ENCODE measurements at regions not wholly inside any gene's neighbourhood (a gene's known extent, or its start where the extent isn't known, plus 50 kb on each side); places are given as distances from the start of the nearest gene placed in this dataset.

GRCh38 chr2:176552501-176553135, 283.4 kb downstream of the MTX2 start:
- Histone ChIP-seq H4K20me1 (ENCODE audit: insufficient read depth, low read length) (no peaks in the 10 kb centered on the region), H3K4me2 (ENCODE audit: low read length) (no peak overlapping the region), H2AFZ (ENCODE audit: low read length) (no peak overlapping the region), H3K36me3 (ENCODE audit: insufficient read depth, low read length) (no peaks in the 10 kb centered on the region), H3K4me3 (ENCODE audit: low read depth, low read length, poor library complexity, severe bottlenecking) (no peak overlapping the region), H3K79me2 (ENCODE audit: insufficient read depth, low read depth, low read length) (no peaks in the 10 kb centered on the region), H3K4me1 (ENCODE audit: insufficient read depth, low read length, poor library complexity, severe bottlenecking) (peaks cover 6% of the 10 kb centered on the region), H3K27ac (ENCODE audit: low read depth, low read length, poor library complexity, severe bottlenecking) (no peak overlapping the region), H3K9me3 (ENCODE audit: low read length) (no peaks in the 10 kb centered on the region), H3K9me2 (ENCODE audit: insufficient read depth, low read length) (no peaks in the 10 kb centered on the region)
- BruUV-seq (replicated peaks) = no TSS peak
- ChIA-PET POLR2A (interaction anchor here (0.8 kb wide), 1 partner anchor 67 kb away, joined by 3 read pairs; no protein-coding TSS in a partner anchor), CTCF (ENCODE audit: unreplicated experiment) (no interaction called here)
- TF ChIP-seq EZH2phosphoT487 (IDR thresholded peaks at IDR 0.05; ENCODE audit: borderline replicate concordance, low read depth, low read length) = no peak
- TF ChIP-seq CTCF (conservative IDR thresholded peaks at IDR 0.05; ENCODE audit: low read length) = no peak
- DNase-seq (ENCODE audit: low spot score) = no peak
- intact Hi-C loops (cut with micrococcal nuclease; ENCODE audit: unreplicated experiment) = loop anchor here (5.0 kb wide), 1 partner anchor 425 kb away; the partner anchor contains the start of gene HOXD8

DNA sequence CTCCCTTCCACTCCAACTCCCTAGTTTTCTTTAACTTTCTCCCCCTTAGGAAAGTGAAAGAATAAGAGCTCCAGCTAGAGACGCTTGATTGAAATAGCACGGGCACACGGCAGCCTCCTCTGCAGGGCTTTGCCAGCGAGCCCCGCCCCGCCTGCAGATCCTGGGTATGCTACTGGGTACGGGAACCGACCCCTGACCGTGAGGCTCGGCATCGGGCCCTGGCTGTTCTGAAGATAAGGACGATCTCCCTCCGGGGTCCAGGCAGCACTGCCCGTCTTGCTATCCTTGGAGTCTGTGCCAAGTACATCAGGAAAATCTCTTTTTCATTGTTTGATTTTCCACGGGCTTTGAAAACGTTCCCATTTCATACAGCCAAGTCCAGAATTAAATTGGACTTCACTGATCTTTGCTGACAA, 284.5 kb downstream of the MTX2 start:
- BruUV-seq (replicated peaks) = no TSS peak
- Histone ChIP-seq H3K79me2 (ENCODE audit: insufficient read depth, low read depth, low read length) (no peaks in the 10 kb centered on the region), H3K4me2 (ENCODE audit: low read length) (peak overlapping the region; percentile 69), H3K4me1 (ENCODE audit: insufficient read depth, low read length, poor library complexity, severe bottlenecking) (peaks cover 6% of the 10 kb centered on the region), H2AFZ (ENCODE audit: low read length) (peak overlapping the region; percentile 96), H3K27ac (ENCODE audit: low read depth, low read length, poor library complexity, severe bottlenecking) (no peak overlapping the region), H3K4me3 (ENCODE audit: low read depth, low read length, poor library complexity, severe bottlenecking) (peak overlapping the region; percentile 52), H3K9me2 (ENCODE audit: insufficient read depth, low read length) (no peaks in the 10 kb centered on the region), H4K20me1 (ENCODE audit: insufficient read depth, low read length) (no peaks in the 10 kb centered on the region), H3K9me3 (ENCODE audit: low read length) (no peaks in the 10 kb centered on the region), H3K36me3 (ENCODE audit: insufficient read depth, low read length) (no peaks in the 10 kb centered on the region)
- ChIA-PET POLR2A (interaction anchor here (0.5 to 1.2 kb wide), 2 partner anchors 386 to 421 kb away, joined by 3 to 7 read pairs; no protein-coding TSS in a partner anchor), CTCF (ENCODE audit: unreplicated experiment) (interaction anchor here (1.1 kb wide), 1 partner anchor 99 kb away, joined by 6 read pairs; no protein-coding TSS in a partner anchor)
- peak; percentile 15 for DNase-seq (ENCODE audit: low spot score)
- TF ChIP-seq EZH2phosphoT487 (IDR thresholded peaks at IDR 0.05; ENCODE audit: borderline replicate concordance, low read depth, low read length) (no peak), CTCF (conservative IDR thresholded peaks at IDR 0.05; ENCODE audit: low read length) (no peak)
- intact Hi-C loops (cut with micrococcal nuclease; ENCODE audit: unreplicated experiment) = loop anchor here (5.0 kb wide), 1 partner anchor 426 kb away; the partner anchor contains the start of gene HOXD8
